ENCODE measurements at regions not wholly inside any gene's neighbourhood (a gene's known extent, or its start where the extent isn't known, plus 50 kb on each side); places are given as distances from the start of the nearest gene placed in this dataset.

- TF ChIP-seq REST (IDR thresholded peaks at IDR 0.05; ENCODE audit: insufficient read depth in 1 of 2, low read depth in 2 of 2, low read length in 2 of 2) (no peak), TAF1 (IDR thresholded peaks at IDR 0.05; ENCODE audit: borderline replicate concordance, insufficient read depth, low read length) (no peak), POLR2AphosphoS5 (IDR thresholded peaks at IDR 0.05; ENCODE audit: low read depth, low read length) (no peak), SIN3A (IDR thresholded peaks at IDR 0.05; ENCODE audit: borderline replicate concordance, insufficient read depth, low read length) (no peak)
Observed at GRCh38 chr13:44147233-44147632, 226.4 kb upstream of the SERP2 start.

All from PFSK-1 (cell line).